ENCODE measurements at regions not wholly inside any gene's neighbourhood (a gene's known extent, or its start where the extent isn't known, plus 50 kb on each side); places are given as distances from the start of the nearest gene placed in this dataset.
"Not testable (repeated sequence)": the region's sequence is repeated elsewhere in the genome, so short reads cannot be mapped to it uniquely, and the experiment has no call there.

DNA sequence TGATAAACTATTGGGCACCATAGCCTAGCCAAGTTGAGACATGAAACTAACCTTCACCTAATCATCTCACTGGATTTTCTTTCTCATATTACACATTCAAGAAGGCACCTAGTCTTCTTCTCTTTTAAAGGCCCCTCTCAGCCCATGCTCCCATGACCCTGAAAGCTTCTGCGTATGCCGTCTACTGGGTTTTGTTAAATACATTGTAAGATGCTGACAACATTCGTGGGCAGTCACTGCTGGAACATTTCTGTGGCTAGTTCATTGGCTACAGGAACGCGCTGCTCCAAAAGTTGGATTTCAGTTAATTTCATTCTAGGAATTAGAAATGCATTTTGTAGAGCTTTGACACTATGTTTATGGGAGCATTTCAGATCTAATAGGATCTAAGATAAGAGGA lies 52.3 kb upstream of the CHD2 start:
- Histone ChIP-seq H3K27me3 (ENCODE audit: control insufficient read depth, insufficient read depth, low read length) (no peaks in the 10 kb centered on the region), H3K36me3 (ENCODE audit: control insufficient read depth, insufficient read depth, low read length) (no peaks in the 10 kb centered on the region), H3K4me3 (ENCODE audit: low read depth, low read length) (no peak overlapping the region)
- no peak for DNase-seq (ENCODE audit: low read depth)
- no peak for FAIRE-seq
- TF ChIP-seq, protein P1, sequence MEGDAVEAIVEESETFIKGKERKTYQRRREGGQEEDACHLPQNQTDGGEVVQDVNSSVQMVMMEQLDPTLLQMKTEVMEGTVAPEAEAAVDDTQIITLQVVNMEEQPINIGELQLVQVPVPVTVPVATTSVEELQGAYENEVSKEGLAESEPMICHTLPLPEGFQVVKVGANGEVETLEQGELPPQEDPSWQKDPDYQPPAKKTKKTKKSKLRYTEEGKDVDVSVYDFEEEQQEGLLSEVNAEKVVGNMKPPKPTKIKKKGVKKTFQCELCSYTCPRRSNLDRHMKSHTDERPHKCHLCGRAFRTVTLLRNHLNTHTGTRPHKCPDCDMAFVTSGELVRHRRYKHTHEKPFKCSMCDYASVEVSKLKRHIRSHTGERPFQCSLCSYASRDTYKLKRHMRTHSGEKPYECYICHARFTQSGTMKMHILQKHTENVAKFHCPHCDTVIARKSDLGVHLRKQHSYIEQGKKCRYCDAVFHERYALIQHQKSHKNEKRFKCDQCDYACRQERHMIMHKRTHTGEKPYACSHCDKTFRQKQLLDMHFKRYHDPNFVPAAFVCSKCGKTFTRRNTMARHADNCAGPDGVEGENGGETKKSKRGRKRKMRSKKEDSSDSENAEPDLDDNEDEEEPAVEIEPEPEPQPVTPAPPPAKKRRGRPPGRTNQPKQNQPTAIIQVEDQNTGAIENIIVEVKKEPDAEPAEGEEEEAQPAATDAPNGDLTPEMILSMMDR (IDR thresholded peaks at IDR 0.05; ENCODE audit: insufficient read depth, low read length, severe bottlenecking) = no peak

DNA sequence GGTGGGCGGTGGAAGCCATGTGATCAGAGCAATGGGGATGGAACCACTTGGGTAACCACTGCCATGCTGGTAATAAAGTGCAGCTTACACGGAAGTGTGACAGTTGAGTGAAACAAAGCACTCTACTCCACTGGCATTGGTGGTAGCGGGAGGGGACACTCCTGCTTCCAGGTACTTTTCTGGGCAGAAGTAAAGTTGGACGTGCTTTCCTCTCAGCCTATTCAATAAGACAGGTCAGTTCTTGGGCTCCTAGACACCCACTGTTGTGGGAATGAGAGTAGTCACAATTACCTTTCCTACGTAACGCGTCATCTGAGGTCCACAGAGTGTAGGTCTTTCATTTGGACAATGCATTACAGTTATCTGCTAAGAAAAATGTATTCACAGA lies 51.7 kb upstream of the CHD2 start:
- no peaks in the 10 kb centered on the region for H3K27me3 ChIP-seq (ENCODE audit: control insufficient read depth, insufficient read depth, low read length)
- FAIRE-seq = no peak

DNA sequence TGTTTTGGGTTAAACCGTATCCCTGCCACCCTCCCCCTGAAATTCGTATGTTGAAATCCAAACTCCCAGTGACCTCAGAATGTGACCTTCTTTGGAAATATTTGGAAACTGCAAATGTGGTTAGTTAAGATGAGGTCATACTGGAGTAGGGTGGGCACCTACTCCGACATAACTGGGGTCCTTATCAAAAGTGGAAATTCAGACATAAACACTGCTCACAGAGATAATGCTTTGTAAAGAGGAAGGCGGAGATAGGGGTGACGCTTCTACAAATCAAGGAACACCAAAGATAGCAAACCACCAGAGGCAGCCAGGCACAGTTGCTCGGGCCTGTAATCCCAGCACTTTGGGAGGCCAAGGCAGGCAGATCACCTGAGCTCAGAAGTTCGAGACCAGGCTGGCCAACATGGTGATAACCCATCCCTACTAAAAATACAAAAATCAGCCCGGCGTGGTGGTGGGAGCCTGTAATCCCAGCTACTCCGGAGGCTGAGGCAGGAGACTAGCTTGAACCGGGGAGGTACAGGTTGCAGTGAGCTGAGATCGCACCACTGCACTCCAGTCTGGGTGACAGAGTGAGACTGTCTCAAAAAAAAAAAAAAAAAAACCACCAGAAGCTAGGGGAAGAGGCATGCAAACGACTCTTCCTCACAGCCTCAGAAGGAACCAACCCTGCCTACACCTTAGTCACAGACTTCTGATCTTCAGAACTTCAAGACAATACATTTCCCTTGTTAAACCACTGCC lies 51.1 kb upstream of the CHD2 start:
- TF ChIP-seq, protein P1 (IDR thresholded peaks at IDR 0.05; ENCODE audit: insufficient read depth, low read length, severe bottlenecking) = no peak
- DNase-seq (ENCODE audit: low read depth) = no peak
- Histone ChIP-seq H3K4me3 (ENCODE audit: low read depth, low read length) (no peak overlapping the region), H3K36me3 (ENCODE audit: control insufficient read depth, insufficient read depth, low read length) (no peaks in the 10 kb centered on the region), H3K27me3 (ENCODE audit: control insufficient read depth, insufficient read depth, low read length) (no peaks in the 10 kb centered on the region)
- FAIRE-seq = no peak

More for the DNA sequence above, 51.7 kb upstream of the CHD2 start:
- TF ChIP-seq, protein P1 (IDR thresholded peaks at IDR 0.05; ENCODE audit: insufficient read depth, low read length, severe bottlenecking) = no peak
- DNase-seq (ENCODE audit: low read depth) = no peak
- Histone ChIP-seq H3K4me3 (ENCODE audit: low read depth, low read length) (no peak overlapping the region), H3K36me3 (ENCODE audit: control insufficient read depth, insufficient read depth, low read length) (no peaks in the 10 kb centered on the region)

DNA sequence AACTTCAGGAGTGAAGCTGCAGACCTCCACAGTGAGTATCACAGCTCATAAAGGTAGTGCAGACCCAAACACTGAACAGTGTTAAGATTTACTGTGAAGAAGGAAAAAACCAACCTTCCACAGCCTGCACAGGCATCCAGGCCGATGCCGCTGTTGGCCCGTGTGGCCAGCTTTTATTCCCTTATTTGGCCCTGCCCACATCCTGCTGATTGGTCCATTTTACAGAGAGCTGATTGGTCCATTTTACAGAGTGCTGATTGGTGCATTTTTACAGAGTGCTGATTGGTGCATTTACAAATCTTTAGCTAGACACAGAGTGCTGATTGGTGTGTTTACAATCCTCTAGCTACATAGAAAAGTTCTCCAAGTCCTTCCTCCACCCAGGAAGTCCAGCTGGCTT lies 49.9 kb upstream of the CHD2 start:
- not testable (repeated sequence) for H3K4me3 ChIP-seq (ENCODE audit: low read depth, low read length); H3K27me3 ChIP-seq (ENCODE audit: control insufficient read depth, insufficient read depth, low read length); H3K36me3 ChIP-seq (ENCODE audit: control insufficient read depth, insufficient read depth, low read length); FAIRE-seq; DNase-seq (ENCODE audit: low read depth)
